ENCODE measurements at regions not wholly inside any gene's neighbourhood (a gene's known extent, or its start where the extent isn't known, plus 50 kb on each side); places are given as distances from the start of the nearest gene placed in this dataset.

GRCh38 chr5:138663009-138663408, 87.8 kb upstream of the HSPA9 start:
- Histone ChIP-seq H3K9me3 (no peaks in the 10 kb centered on the region), H3K36me3 (no peaks in the 10 kb centered on the region), H3K4me1 (peaks cover 12 to 53% (median 30%) of the 10 kb centered on the region in 6 donors), H3K27ac (no peak overlapping the region), H3K4me3 (no peak overlapping the region), H3K27me3 (replicated peaks in 1 of 7) (peaks cover 0 to 95% (median 0%) of the 10 kb centered on the region in 7 donors)
- WGBS, 5 donors = 4 to 19% (median 14%) methylated on average over 5 of the region's 5 CpGs
- intact Hi-C loops (cut with DNase I; ENCODE audit: low total_unique reads) = no loop called here
- TF ChIP-seq POLR2A (IDR thresholded peaks at IDR 0.05) = no peak
- TF ChIP-seq POLR2AphosphoS5 (IDR thresholded peaks at IDR 0.05) = no peak
- no peak for TF ChIP-seq CTCF (IDR thresholded peaks at IDR 0.05 in 8 of 11, conservative IDR thresholded peaks at IDR 0.05 in 3 of 11)
- DNase-seq = no peak

DNA sequence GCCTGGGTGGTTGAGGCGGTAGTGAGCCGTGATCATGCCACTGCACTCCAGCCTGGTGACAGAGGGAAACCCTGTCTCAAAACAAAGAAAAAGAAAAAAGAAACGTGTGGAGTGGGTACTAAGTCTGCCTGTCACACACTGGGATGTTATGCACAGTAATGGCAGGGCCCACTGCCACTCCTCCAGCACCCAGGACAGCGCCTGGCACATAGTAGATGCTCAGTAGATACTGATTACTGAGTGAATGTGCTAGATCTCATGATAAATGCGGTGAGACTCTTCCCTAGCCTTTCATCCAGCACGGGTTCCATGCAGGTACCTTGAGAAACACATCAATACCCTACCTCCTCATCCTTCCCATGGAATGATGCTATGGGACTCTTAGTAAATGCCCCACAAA, 87.4 kb upstream of the HSPA9 start:
- no peaks in the 10 kb centered on the region for H3K9me3 ChIP-seq
- DNase-seq = no peak
- no peak overlapping the region for H3K4me3 ChIP-seq
- WGBS, 5 donors = 72 to 85% (median 78%) methylated on average over 6 of the region's 6 CpGs
- peaks cover 12 to 51% (median 29%) of the 10 kb centered on the region in 6 donors for H3K4me1 ChIP-seq
- H3K36me3 ChIP-seq = no peaks in the 10 kb centered on the region
- peaks cover 0 to 95% (median 0%) of the 10 kb centered on the region in 7 donors for H3K27me3 ChIP-seq (replicated peaks in 1 of 7)
- intact Hi-C loops (cut with DNase I; ENCODE audit: low total_unique reads) = no loop called here
- TF ChIP-seq POLR2AphosphoS5 (IDR thresholded peaks at IDR 0.05) = no peak
- no peak overlapping the region for H3K27ac ChIP-seq

DNA sequence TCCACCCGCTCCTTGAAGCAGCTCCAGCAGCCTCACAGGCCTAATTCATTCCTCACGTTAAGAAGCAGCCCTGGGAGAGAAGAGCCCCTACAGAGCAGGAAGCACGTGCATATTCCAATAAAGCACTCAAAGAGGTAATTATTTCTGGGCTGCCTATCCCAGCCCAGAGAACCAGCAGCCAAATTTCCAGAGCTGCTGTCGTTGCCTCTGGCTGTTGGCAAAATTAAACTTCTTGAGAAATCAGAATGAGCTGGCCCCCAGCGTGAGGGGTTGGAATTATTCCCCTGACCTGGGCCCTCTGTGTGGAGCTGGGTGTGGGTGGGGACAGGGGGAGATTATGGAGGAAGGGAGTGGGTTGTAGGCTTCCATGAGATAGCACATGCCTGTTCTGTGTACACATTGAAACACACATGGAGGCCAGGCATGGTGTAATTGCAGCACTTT, 86.8 kb upstream of the HSPA9 start:
- H3K27ac ChIP-seq = no peak overlapping the region
- whole genome bisulfite sequencing, 5 donors = 74 to 83% (median 81%) methylated on average over 4 to 5 of the region's 5 CpGs
- DNase-seq = no peak
- intact Hi-C loops (cut with DNase I; ENCODE audit: low total_unique reads) = no loop called here
- peaks cover 12 to 51% (median 32%) of the 10 kb centered on the region in 6 donors for H3K4me1 ChIP-seq
- H3K27me3 ChIP-seq (replicated peaks in 1 of 7) = peaks cover 0 to 95% (median 0%) of the 10 kb centered on the region in 7 donors
- no peaks in the 10 kb centered on the region for H3K36me3 ChIP-seq
- no peaks in the 10 kb centered on the region for H3K9me3 ChIP-seq
- TF ChIP-seq CTCF (IDR thresholded peaks at IDR 0.05 in 8 of 11, conservative IDR thresholded peaks at IDR 0.05 in 3 of 11) (no peak), POLR2AphosphoS5 (IDR thresholded peaks at IDR 0.05) (no peak), POLR2A (IDR thresholded peaks at IDR 0.05) (no peak)
- no peak overlapping the region for H3K4me3 ChIP-seq

GRCh38 chr5:138661291-138661960, 86.2 kb upstream of the HSPA9 start:
- Histone ChIP-seq H3K27me3 (replicated peaks in 1 of 7) (peaks cover 0 to 96% (median 0%) of the 10 kb centered on the region in 7 donors), H3K9me3 (no peaks in the 10 kb centered on the region), H3K4me1 (peaks cover 12 to 51% (median 32%) of the 10 kb centered on the region in 6 donors), H3K27ac (no peak overlapping the region), H3K36me3 (no peaks in the 10 kb centered on the region), H3K4me3 (no peak overlapping the region)
- intact Hi-C loops (cut with DNase I; ENCODE audit: low total_unique reads) = no loop called here
- TF ChIP-seq POLR2AphosphoS5 (IDR thresholded peaks at IDR 0.05) (peak in 1 of 3 donors; percentile 8), POLR2A (IDR thresholded peaks at IDR 0.05) (no peak)
- no peak for DNase-seq
- 78 to 87% (median 81%) methylated on average over 19 of the region's 19 CpGs for WGBS, 5 donors

- Histone ChIP-seq H3K27ac (no peak overlapping the region), H3K36me3 (no peaks in the 10 kb centered on the region), H3K4me3 (no peak overlapping the region), H3K9me3 (no peaks in the 10 kb centered on the region), H3K27me3 (replicated peaks in 1 of 7) (peaks cover 0 to 96% (median 0%) of the 10 kb centered on the region in 7 donors), H3K4me1 (peaks cover 12 to 49% (median 30%) of the 10 kb centered on the region in 6 donors)
- no peak for DNase-seq
- WGBS, 5 donors = 59 to 78% (median 75%) methylated on average over 4 of the region's 4 CpGs
- TF ChIP-seq POLR2A (IDR thresholded peaks at IDR 0.05) (no peak), POLR2AphosphoS5 (IDR thresholded peaks at IDR 0.05) (no peak), CTCF (IDR thresholded peaks at IDR 0.05 in 8 of 11, conservative IDR thresholded peaks at IDR 0.05 in 3 of 11) (no peak)
- intact Hi-C loops (cut with DNase I; ENCODE audit: low total_unique reads) = no loop called here
Measured at GRCh38 chr5:138660051-138660572, 84.9 kb upstream of the HSPA9 start.
